ENCODE measurements at regions not wholly inside any gene's neighbourhood (a gene's known extent, or its start where the extent isn't known, plus 50 kb on each side); places are given as distances from the start of the nearest gene placed in this dataset.

DNA sequence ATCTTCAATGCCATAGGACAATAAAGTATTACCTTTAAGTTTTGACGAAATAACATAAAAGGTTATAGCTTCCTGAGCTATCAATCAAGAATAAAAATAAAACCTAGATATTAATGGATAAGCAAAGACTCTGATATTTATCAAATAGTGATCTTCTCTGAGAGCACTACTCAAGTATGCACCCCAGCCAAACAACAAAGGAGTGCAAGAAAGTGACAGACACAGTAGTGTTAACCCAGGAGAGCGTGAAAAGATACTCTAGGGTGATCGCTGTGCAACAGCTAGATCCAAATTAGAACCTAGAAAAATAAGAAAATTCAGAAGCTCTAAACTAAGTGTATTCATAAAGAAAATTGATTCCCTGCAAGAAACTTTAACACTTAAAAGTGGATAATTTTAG, 83.5 kb upstream of the CDYL start:
- Mint-ChIP-seq H3K4me1 (no peaks in the 10 kb centered on the region), H3K4me3 (no peak overlapping the region), H3K27ac (no peak overlapping the region), H3K9me3 (peaks cover 5% of the 10 kb centered on the region), H3K36me3 (ENCODE audit: low read depth) (no peaks in the 10 kb centered on the region), H3K27me3 (peaks cover 28% of the 10 kb centered on the region)
- ATAC-seq (replicated peaks) = no peak

DNA sequence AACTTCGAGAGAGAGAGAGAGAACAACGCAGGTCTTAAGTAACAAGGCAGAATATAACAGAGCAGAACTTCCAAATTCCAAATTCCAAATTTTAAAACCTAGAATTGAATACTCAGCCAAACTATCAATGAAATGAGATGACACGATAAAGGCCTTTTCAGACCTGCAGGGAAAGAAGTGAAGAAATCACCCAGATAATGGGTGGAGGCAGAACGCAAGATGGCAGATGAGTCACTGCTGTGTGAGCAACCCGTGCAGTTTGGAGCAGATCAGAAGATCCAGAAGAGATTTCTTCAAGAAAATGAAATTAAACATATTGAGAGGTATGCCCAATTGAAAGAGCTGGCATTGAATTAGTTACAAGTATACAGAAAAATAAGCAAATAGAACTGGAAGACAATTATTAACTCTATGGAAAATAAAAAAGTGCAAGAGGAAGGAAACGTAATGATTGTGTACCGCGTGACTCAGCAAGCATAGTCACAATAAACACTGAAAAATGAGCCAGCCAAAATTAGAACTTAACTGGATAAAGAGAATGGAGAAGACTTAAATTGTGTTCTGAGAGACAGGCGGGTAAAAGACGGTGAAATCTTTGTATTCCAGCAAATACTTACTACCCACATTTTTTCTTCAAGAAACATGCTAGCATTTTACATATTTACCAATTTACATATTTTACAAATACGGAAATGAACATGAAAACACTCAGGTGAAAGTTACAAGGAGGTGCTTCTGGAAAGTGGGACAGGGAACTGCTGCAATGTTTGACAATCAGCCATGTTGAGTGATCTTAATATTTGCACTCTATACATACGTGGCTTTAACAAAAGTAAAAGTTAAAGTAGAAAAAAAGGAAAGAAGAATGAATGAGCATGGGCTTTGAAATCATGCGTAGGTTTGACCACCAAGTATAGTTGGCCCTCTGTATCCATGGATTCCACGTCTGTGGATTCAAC, 87.9 kb upstream of the CDYL start:
- no peak overlapping the region for H3K4me3 Mint-ChIP-seq
- no peaks in the 10 kb centered on the region for H3K4me1 Mint-ChIP-seq
- no peaks in the 10 kb centered on the region for H3K36me3 Mint-ChIP-seq (ENCODE audit: low read depth)

DNA sequence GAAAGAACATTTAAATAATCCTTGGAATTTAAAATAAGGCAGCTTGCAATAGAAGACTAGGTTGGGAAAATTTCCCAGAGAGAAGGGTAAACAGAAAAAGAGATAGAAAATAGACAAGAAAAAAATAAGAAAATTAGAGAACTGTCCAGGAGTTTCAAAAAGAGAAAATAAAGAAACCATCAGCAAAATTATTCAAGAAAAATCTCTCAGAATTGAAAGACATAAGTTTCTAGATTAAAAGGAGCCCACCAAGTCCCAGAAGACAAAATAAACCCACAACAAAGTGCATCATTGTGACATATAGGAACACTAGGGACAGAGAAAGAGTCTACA, 88.6 kb upstream of the CDYL start:
- no peaks in the 10 kb centered on the region for H3K4me1 Mint-ChIP-seq
- peaks cover 5% of the 10 kb centered on the region for H3K9me3 Mint-ChIP-seq
- no peaks in the 10 kb centered on the region for H3K36me3 Mint-ChIP-seq (ENCODE audit: low read depth)
- no peak overlapping the region for H3K27ac Mint-ChIP-seq
- H3K4me3 Mint-ChIP-seq = no peak overlapping the region
- H3K27me3 Mint-ChIP-seq = peaks cover 33% of the 10 kb centered on the region
- no peak for ATAC-seq (replicated peaks)

More for the DNA sequence above, 87.9 kb upstream of the CDYL start:
- no peak for ATAC-seq (replicated peaks)
- H3K27me3 Mint-ChIP-seq = peaks cover 32% of the 10 kb centered on the region
- H3K27ac Mint-ChIP-seq = no peak overlapping the region
- peaks cover 5% of the 10 kb centered on the region for H3K9me3 Mint-ChIP-seq

DNA sequence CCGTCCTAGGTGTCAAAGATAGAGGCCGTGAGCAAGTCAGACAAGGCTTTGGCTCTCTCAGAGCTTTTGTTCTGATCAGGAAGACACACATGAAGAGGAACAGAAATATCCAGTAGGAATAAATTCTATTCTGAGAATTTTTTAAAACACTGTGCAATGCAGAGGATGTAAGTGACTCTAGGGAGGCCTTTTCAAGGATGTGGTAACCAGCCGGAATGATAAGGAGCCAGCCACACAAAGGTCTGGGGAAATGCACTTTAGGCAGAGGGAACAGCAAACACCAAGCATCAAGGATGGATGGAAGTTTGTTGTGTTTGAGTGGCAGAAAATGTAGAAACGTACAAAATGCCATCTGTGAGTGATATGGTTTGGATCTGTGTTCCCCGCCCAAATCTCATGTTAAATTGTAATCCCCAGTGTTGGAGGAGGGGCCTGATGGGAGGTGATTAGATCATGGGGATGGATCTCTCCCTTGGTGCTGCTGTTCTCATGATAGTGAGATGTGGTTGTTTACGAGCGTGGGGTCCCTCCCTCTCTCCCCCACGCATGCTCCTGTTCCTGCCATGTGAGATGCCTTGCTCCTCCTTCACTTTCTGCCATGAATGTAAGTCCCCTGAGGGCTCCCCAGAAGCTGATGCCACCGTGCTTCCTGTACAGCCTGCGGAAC, 93.6 kb upstream of the CDYL start:
- no peak overlapping the region for H3K27ac Mint-ChIP-seq
- H3K4me1 Mint-ChIP-seq = no peaks in the 10 kb centered on the region
- no peak for ATAC-seq (replicated peaks)
- peaks cover 22% of the 10 kb centered on the region for H3K27me3 Mint-ChIP-seq
- no peaks in the 10 kb centered on the region for H3K36me3 Mint-ChIP-seq (ENCODE audit: low read depth)
- no peak overlapping the region for H3K4me3 Mint-ChIP-seq
- no peaks in the 10 kb centered on the region for H3K9me3 Mint-ChIP-seq

DNA sequence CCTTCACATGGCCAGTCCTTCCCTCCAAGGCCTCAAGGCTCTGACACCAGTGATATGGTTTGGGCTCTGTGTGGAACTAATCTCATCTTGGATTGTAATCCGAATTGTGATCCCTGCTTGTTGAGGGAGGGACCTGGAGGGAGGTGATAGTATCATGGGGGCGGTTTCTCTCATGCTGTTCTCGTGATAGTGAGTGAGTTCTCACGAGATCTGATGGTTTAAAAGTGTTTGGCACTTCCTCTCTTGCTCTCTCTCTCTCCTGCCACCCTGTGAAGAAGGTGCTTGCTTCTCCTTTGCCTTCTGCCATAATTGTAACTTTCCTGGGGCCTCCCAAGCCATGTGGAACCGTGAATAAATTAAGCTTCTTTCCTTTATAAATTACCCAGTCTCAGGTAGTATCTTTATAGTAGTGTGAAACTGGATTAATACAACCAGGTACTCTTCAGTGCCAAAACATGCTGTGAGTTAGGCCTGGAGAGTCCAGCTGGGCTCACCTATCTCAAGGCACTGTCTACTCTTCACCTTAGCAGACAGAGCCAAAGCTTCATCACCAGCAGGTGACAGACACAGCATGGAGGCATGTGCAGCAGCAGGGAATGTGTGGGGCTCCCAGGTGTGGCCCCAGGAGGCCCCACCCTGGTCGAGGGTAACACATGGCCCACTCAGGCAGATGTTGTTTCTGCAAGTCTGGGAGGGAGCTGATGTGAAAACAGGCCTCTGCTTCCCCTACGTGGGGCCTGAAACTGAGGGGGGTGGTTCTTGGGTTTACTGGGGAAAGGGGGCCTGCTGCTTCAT, 97.5 kb upstream of the CDYL start:
- peaks cover 15% of the 10 kb centered on the region for H3K27me3 Mint-ChIP-seq
- no peak for ATAC-seq (replicated peaks)
- H3K4me3 Mint-ChIP-seq = no peak overlapping the region
- no peaks in the 10 kb centered on the region for H3K9me3 Mint-ChIP-seq
- H3K36me3 Mint-ChIP-seq (ENCODE audit: low read depth) = no peaks in the 10 kb centered on the region
- H3K4me1 Mint-ChIP-seq = no peaks in the 10 kb centered on the region
- H3K27ac Mint-ChIP-seq = no peak overlapping the region

DNA sequence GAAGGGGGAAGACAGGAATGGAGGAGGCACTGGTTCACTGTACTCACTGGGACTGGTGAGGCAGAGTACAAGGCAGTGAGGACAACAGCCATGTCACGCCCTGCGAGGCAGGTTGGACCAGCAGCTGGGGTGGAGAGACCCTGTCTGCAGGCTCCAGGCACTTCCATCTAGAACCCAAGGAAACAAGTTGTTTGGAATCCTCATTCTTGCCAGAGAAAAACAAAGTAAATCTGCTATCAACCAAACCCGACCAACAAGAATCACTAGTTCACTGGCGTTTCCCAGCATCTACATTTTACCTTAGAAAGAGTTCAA, 98.5 kb upstream of the CDYL start:
- peaks cover 12% of the 10 kb centered on the region for H3K27me3 Mint-ChIP-seq
- ATAC-seq (replicated peaks) = no peak
- no peak overlapping the region for H3K27ac Mint-ChIP-seq
- H3K4me3 Mint-ChIP-seq = no peak overlapping the region
- no peaks in the 10 kb centered on the region for H3K4me1 Mint-ChIP-seq
- H3K36me3 Mint-ChIP-seq (ENCODE audit: low read depth) = no peaks in the 10 kb centered on the region
- no peaks in the 10 kb centered on the region for H3K9me3 Mint-ChIP-seq

DNA sequence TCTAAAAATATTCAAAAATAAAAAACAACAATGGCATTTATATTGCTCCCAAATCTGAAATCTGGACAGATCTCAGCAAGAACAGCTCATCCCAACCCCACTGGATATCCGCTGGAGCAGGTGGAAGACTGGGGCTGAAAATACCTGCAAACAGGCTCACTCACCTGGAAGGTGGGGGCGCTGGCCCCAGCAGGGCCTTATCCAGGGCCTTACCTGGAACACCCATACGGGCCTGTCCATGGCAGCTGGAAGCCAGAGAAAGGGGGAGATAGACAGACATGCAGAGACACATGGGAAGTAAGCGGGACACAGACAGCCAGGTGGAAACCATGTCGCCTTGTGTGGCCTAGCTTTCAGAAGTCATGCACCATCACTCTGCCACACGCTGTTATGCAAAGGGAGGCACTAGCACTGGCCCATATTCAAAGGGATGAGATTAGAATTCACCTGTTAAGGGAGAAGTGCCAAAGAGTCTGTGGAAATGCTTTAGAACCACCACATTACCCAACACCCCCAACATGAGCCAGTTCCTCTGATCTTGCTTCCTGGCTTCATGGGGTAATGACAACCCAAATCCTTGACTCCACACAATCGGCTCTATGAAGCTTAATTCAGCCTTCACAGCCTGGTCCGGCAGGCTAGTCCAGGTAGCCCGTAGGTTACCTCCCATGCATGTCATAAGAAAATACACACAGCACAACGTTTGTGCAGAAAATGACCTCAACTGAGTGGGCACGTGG, 99.0 kb upstream of the CDYL start:
- Mint-ChIP-seq H3K27ac (no peak overlapping the region), H3K9me3 (no peaks in the 10 kb centered on the region), H3K27me3 (peaks cover 12% of the 10 kb centered on the region), H3K4me1 (no peaks in the 10 kb centered on the region), H3K4me3 (no peak overlapping the region), H3K36me3 (ENCODE audit: low read depth) (no peaks in the 10 kb centered on the region)
- no peak for ATAC-seq (replicated peaks)

DNA sequence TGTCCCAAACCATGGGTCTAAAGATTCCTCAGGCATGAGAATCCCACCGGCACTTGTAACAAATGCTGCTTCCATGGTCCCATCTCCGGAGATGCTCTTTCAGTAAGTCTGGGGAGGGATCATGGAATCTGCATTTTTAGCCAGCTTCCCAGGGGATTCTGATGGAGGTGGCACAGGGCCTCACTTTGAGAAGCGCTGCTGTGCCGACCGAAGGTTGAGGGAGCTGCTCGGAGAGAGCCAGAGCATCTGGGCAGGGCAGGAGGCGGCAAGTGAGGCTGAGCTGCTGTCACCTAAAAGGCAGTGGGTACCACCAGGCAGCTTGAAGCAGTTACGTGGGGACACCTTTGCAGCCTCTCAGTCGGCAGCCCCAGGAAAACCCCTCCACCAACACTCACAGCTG, 100.2 kb upstream of the CDYL start:
- Mint-ChIP-seq H3K4me3 (no peak overlapping the region), H3K4me1 (no peaks in the 10 kb centered on the region), H3K27me3 (peaks cover 9% of the 10 kb centered on the region), H3K9me3 (no peaks in the 10 kb centered on the region), H3K27ac (no peak overlapping the region), H3K36me3 (ENCODE audit: low read depth) (no peaks in the 10 kb centered on the region)
- ATAC-seq (replicated peaks) = no peak

DNA sequence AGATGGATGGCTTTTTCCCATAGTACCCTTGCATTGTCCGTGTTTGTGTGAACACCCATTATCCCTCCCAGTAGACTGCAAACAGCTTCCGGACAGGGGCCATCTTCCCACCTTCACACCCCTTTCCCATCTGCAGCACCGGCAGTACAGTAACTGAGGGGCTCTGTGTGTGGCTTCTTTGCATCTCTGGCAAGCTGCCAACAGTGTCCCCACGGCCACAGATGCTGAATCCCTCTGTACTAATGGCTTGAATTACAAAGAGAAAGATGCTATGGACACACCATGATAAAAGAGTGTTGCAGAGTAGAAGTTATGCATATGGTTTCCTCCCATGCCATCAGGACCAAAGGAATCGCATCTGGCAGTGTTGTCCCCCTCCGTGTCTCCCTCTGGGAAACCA, 101.1 kb upstream of the CDYL start:
- H3K36me3 Mint-ChIP-seq (ENCODE audit: low read depth) = no peaks in the 10 kb centered on the region
- ATAC-seq (replicated peaks) = no peak

DNA sequence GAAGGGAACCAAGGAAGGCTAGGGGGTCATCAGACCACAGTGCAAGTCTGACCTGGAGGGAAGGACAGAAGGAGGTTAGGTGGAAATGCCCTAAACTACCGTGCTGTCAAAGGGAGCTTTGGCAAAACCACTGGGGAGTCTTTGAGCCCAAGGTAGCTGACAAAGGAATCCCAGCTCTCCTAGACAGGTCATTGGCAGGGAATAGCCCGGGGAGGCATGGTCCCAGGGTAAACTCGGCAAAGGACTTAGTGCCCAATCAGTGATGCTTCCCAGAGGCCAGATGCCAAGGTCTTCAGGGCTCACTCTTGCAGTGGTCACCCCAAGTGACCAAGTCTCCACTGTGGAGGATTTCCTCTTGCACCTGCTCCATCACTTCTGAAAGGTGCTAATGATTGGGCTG, 102.3 kb upstream of the CDYL start:
- no peaks in the 10 kb centered on the region for H3K9me3 Mint-ChIP-seq
- H3K4me1 Mint-ChIP-seq = no peaks in the 10 kb centered on the region
- no peaks in the 10 kb centered on the region for H3K36me3 Mint-ChIP-seq (ENCODE audit: low read depth)
- ATAC-seq (replicated peaks) = no peak
- H3K27ac Mint-ChIP-seq = no peak overlapping the region
- H3K27me3 Mint-ChIP-seq = peaks cover 6% of the 10 kb centered on the region
- no peak overlapping the region for H3K4me3 Mint-ChIP-seq

More for the DNA sequence above, 101.1 kb upstream of the CDYL start:
- H3K27ac Mint-ChIP-seq = no peak overlapping the region
- no peak overlapping the region for H3K4me3 Mint-ChIP-seq
- H3K4me1 Mint-ChIP-seq = no peaks in the 10 kb centered on the region
- H3K9me3 Mint-ChIP-seq = no peaks in the 10 kb centered on the region
- H3K27me3 Mint-ChIP-seq = peaks cover 6% of the 10 kb centered on the region

DNA sequence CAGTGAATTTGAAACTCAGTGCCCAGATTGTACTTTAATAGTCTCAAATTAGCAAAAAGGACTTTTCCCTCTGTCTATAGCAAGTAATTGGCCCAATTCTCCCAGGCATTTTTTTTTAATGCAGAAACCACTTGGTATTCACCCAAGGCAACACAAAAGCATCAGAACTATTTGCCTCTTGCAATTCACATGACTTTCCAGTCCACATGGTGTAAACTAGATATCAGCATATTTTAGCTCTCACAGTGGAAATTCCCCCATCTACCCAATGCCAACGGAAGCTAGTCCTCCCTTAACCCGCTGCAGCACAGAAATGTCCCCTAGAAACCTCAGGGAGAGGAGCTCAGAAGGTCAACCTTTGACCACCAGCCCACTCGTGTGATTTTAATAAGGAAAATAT, 103.4 kb upstream of the CDYL start:
- H3K27ac Mint-ChIP-seq = no peak overlapping the region
- peaks cover 6% of the 10 kb centered on the region for H3K27me3 Mint-ChIP-seq
- no peak overlapping the region for H3K4me3 Mint-ChIP-seq
- no peaks in the 10 kb centered on the region for H3K36me3 Mint-ChIP-seq (ENCODE audit: low read depth)
- no peaks in the 10 kb centered on the region for H3K4me1 Mint-ChIP-seq
- no peak for ATAC-seq (replicated peaks)
- H3K9me3 Mint-ChIP-seq = no peaks in the 10 kb centered on the region

DNA sequence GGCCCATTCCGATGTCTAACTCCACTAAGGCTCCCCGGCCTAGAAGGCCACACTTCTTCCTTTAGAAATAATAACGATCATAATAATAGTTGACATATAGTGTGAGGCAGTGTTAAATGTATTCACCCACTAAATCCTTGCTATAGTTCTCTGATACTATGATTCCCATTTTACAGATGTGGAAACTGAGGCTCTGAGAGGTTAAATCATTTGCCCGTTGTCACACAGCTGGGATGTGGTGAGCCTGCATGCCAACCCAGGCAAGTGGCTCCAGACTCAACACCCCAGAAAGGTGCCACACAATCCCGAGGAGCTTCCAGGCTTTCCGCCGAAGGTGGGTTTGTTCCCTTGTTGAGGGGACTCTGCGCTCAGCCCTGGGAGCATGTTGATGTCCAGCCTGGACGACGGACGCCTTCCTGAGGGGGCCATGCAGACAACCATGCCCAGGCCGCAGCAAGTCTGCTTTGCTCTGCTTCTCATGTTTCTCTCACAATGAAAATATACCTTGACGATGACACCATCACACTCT, 104.6 kb upstream of the CDYL start:
- Mint-ChIP-seq H3K27me3 (peaks cover 6% of the 10 kb centered on the region), H3K4me3 (no peak overlapping the region), H3K4me1 (no peaks in the 10 kb centered on the region), H3K36me3 (ENCODE audit: low read depth) (no peaks in the 10 kb centered on the region), H3K27ac (no peak overlapping the region), H3K9me3 (no peaks in the 10 kb centered on the region)
- ATAC-seq (replicated peaks) = no peak

DNA sequence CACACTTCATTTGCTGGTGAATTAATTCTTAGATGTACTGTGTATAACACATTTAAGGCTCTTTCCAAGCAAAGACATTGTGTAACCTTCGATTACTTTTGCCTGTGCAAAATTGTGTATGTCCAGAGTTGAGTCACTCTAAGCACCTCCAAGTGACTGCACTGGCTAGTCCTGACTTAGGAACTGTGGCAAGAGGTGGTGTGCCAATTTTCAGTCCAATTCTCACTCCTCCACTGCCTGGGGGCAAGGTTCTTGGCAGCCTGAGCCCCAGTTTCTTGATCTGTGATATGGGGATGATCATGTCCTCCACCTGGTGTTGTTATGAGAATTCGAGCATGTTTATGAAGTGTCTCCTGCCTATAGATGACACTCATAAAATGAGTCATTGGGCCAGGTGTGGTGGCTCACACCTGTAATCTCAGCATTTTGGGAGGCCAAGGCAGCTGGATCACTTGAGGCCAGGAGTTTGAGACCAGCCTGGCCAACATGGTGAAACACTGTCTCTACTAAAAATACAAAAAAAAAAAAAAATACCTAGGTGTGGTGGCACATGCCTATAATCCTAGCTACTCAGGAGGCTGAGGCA, 105.3 kb upstream of the CDYL start:
- ATAC-seq (replicated peaks) = no peak
- Mint-ChIP-seq H3K27me3 (peaks cover 6% of the 10 kb centered on the region), H3K9me3 (no peaks in the 10 kb centered on the region), H3K4me3 (no peak overlapping the region), H3K27ac (no peak overlapping the region), H3K4me1 (no peaks in the 10 kb centered on the region), H3K36me3 (ENCODE audit: low read depth) (no peaks in the 10 kb centered on the region)

DNA sequence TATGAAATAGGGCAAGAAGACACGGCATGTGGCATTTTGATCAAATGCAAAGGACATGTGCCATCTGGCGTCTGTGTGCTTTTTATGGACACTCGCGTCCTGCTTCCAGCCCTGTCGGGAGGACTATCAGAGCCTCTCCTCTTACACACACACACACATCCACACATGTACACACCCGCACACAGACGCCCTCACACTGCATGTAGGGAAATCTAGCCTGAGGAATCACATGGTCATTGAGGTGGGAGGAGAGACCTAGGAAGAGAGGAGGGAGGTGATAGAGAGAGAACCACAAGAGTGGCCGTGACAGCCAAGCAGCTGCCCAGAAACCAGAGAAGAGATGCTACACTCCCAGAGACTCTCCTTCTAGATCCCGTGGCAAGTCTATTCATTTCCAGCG, 105.9 kb upstream of the CDYL start:
- Mint-ChIP-seq H3K4me3 (no peak overlapping the region), H3K9me3 (no peaks in the 10 kb centered on the region), H3K4me1 (no peaks in the 10 kb centered on the region), H3K27me3 (peaks cover 3% of the 10 kb centered on the region), H3K36me3 (ENCODE audit: low read depth) (no peaks in the 10 kb centered on the region), H3K27ac (no peak overlapping the region)
- ATAC-seq (replicated peaks) = no peak

Measured in activated T-helper 17 cell treated with anti-CD3 and anti-CD28 coated beads, Interleukin-2, amount 50 U/mL, for 72 hours (primary cell).